ENCODE measurements at regions not wholly inside any gene's neighbourhood (a gene's known extent, or its start where the extent isn't known, plus 50 kb on each side); places are given as distances from the start of the nearest gene placed in this dataset.

DNA sequence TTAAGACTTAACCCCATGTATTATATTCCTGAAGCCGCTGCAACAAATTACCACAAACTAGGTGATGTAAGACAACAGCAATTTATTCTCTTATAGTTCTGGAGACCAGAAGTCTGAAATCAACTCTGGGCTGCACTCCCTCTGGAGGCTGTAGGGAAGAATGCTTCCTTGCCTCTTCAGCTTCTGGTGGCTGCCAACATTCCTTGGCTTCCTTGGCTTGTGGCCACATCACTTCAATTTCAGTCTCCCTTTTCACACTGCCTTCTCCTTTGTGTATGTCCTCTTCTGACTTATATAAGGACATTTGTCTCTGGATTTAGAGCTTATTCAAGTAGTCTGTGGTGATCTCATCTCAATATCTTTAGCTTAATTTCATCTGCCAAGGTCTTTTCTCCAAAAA lies 141.6 kb downstream of the DHX35 start:
- no peaks in the 10 kb centered on the region for H3K4me1 Mint-ChIP-seq
- H3K27me3 Mint-ChIP-seq: peaks cover 24% of the 10 kb centered on the region

DNA sequence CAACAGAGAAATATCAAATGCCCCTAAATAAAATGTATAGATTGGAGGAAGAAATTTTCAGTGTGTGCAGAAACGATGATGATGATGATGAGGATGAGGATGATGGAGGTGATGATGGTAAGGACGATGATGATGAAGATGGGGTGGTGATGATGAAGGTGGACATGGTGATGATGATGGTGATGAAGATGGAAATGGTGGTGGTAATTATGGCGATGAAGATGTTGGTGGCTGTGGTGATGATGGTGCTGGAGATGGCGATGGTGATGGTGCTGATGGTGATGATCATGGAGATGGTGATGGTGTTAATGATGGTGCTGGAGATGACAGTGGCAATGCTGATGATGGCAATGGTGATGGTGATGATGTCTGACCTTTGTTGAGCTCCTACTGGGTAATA lies 141.2 kb downstream of the DHX35 start:
- DNase-seq (ENCODE audit: low spot score in 2 of 2): no peak
- no peak overlapping the region for H3K4me3 Mint-ChIP-seq
- H3K27ac Mint-ChIP-seq: no peak overlapping the region
- peaks cover 3% of the 10 kb centered on the region for H3K36me3 Mint-ChIP-seq
- no peak for ATAC-seq (ENCODE audit: low read depth)
- H3K9me3 Mint-ChIP-seq: peaks cover 11% of the 10 kb centered on the region
- peaks cover 28% of the 10 kb centered on the region for H3K27me3 Mint-ChIP-seq
- H3K4me1 Mint-ChIP-seq: no peaks in the 10 kb centered on the region

More for the DNA sequence above, 141.6 kb downstream of the DHX35 start:
- peaks cover 3% of the 10 kb centered on the region for H3K36me3 Mint-ChIP-seq
- no peak overlapping the region for H3K4me3 Mint-ChIP-seq
- ATAC-seq (ENCODE audit: low read depth) (no peak), DNase-seq (ENCODE audit: low spot score in 2 of 2) (no peak)
- H3K9me3 Mint-ChIP-seq: peaks cover 11% of the 10 kb centered on the region
- H3K27ac Mint-ChIP-seq: no peak overlapping the region

DNA sequence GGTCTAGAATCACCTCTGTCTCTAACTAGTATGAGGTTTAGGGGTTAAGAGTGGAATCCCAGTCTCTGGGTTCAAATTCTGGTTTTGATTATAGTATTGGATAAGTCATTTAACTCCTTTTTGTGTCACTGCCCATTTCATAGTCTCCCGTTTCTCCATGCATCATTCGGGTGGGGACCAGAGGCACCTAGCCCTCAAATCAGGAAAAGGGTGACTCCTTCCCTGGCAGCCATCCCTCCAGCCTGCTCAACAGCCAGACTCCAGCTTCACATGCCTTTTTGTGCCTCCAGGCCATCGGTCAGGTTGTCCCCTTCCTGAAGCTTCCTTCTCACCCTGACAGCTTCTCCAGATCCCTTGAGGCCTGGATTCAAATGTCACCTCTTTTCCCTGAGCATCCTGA lies 139.8 kb downstream of the DHX35 start:
- Mint-ChIP-seq H3K27ac (no peak overlapping the region), H3K4me3 (no peak overlapping the region), H3K36me3 (peaks cover 3% of the 10 kb centered on the region), H3K27me3 (peaks cover 23% of the 10 kb centered on the region), H3K9me3 (peaks cover 11% of the 10 kb centered on the region), H3K4me1 (no peaks in the 10 kb centered on the region)
- ATAC-seq (ENCODE audit: low read depth): no peak
- no peak for DNase-seq (ENCODE audit: low spot score in 2 of 2)

DNA sequence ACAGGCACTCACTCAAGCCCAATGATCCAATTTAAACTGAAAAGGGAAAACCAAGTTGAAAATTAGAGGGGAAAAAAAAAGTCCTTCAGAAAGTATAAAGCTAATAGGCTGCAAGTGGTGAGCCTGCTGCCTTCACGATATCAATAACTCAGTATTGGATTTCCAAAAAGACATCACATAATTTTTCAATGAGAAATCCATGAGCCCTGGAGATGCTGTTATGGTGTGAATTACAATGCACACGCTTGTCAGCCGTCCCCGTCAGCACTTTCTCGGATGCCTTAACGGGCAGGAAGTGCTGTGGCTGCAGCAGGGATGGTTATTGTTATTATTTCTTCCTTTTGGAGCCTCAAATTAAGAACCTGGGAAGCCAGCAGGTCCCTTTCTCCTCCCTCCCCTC lies 138.5 kb downstream of the DHX35 start:
- peaks cover 21% of the 10 kb centered on the region for H3K27me3 Mint-ChIP-seq
- DNase-seq (ENCODE audit: low spot score in 2 of 2): no peak
- H3K4me3 Mint-ChIP-seq: no peak overlapping the region
- no peak for ATAC-seq (ENCODE audit: low read depth)
- no peak overlapping the region for H3K27ac Mint-ChIP-seq
- H3K9me3 Mint-ChIP-seq: peaks cover 10% of the 10 kb centered on the region
- H3K4me1 Mint-ChIP-seq: no peaks in the 10 kb centered on the region
- H3K36me3 Mint-ChIP-seq: peaks cover 3% of the 10 kb centered on the region

DNA sequence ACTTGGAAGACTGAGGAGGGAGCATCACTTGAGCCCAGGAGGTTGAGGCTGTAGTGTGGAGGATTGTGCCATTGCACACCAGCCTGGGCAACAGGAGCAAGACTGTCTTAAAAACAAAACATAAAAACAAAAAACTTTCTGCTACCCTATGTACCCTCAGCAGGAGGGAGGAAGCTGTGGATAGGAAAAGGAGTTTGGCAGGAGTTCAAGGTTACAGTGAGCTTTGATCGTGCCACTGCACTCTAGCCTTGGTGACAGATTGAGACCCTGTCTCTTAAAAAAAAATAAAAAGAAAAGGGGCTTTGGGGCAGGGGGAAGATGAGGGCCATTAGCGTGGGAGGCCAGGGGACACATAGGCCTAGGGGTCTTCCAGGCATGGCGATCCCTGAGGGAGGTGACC lies 135.7 kb downstream of the DHX35 start:
- no peaks in the 10 kb centered on the region for H3K9me3 Mint-ChIP-seq
- H3K27me3 Mint-ChIP-seq: peaks cover 17% of the 10 kb centered on the region
- no peak overlapping the region for H3K4me3 Mint-ChIP-seq
- no peak for ATAC-seq (ENCODE audit: low read depth)
- H3K27ac Mint-ChIP-seq: no peak overlapping the region
- DNase-seq (ENCODE audit: low spot score in 2 of 2): no peak
- H3K4me1 Mint-ChIP-seq: no peaks in the 10 kb centered on the region
- H3K36me3 Mint-ChIP-seq: no peaks in the 10 kb centered on the region

DNA sequence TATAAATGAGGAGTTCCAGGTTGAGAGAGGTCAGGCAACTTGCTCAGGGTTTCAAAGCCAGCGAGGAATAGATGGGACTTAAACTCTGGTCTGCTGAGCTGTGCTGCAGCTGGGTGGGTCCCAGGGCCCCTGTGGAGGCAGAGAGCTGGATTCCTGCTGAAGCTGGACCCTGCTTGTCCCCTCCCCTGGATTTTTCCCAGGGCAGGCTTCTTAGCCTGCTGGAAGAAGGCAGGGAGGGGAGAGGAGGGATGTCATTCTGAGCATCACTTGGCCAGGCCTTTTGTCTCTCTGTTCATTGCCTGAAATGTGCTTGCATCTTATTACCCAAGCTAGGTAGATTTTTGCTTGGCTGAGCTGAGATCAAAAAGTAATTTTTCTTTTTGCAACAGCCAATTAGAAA lies 133.7 kb downstream of the DHX35 start:
- Mint-ChIP-seq H3K4me1 (no peaks in the 10 kb centered on the region), H3K9me3 (no peaks in the 10 kb centered on the region), H3K4me3 (no peak overlapping the region), H3K36me3 (no peaks in the 10 kb centered on the region), H3K27ac (no peak overlapping the region), H3K27me3 (peaks cover 20% of the 10 kb centered on the region)
- DNase-seq (ENCODE audit: low spot score in 2 of 2) (no peak), ATAC-seq (ENCODE audit: low read depth) (no peak)

DNA sequence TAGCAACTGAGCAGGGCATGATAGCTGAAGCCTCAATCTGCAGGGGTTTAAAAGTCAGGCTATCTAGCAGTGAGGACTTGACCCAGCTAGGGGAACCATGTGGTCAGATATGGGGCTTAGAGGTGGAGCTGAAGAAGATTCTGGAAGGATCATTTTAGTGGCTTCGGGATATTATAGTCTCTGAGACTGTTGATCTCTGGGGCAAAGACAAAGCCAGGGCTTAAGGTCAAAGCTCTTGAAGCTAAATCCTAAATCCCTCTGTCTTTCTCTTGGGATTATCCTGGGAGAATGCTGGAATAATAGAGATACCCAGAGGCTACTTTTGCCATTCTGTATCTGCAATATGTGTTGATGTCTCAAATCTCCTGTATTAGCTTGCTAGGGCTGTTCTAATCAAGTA lies 132.2 kb downstream of the DHX35 start:
- DNase-seq (ENCODE audit: low spot score in 2 of 2) (no peak), ATAC-seq (ENCODE audit: low read depth) (no peak)
- H3K27ac Mint-ChIP-seq: no peak overlapping the region
- H3K4me1 Mint-ChIP-seq: no peaks in the 10 kb centered on the region
- H3K4me3 Mint-ChIP-seq: no peak overlapping the region
- H3K36me3 Mint-ChIP-seq: no peaks in the 10 kb centered on the region
- peaks cover 18% of the 10 kb centered on the region for H3K27me3 Mint-ChIP-seq
- H3K9me3 Mint-ChIP-seq: no peaks in the 10 kb centered on the region

DNA sequence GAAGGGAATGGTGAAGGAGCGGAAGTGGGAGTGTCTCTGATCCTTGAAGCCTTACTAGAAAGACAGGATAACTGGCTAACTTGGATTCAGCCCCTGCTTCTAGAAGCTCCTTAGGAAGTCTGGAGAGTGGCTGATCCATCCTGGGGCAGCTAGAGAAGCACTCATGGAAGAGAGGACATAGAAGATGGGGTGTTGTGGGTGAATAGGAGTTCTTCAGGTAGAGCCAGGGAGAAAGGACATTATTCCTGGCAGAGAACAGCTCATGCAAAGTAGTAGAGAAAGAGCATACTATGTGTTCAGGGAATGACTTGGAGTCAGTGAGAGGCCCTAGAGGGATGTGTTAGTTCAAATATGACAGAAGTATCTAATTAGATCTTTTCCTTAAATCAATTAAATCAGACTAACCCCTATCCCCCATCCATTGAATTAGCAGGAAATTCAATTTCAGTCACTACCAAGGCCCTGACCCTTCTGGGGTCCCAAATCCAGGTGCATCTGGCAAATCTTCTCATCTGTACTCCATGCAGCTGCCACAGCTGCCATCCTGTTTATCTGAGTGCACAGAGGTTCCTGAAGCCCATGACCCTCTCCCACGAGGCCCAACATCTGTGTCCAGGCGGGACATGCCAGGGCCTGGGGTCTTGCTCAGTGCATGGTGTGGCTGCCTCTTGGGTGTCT lies 130.7 kb downstream of the DHX35 start:
- DNase-seq (ENCODE audit: low spot score in 2 of 2): no peak
- H3K27ac Mint-ChIP-seq: no peak overlapping the region

DNA sequence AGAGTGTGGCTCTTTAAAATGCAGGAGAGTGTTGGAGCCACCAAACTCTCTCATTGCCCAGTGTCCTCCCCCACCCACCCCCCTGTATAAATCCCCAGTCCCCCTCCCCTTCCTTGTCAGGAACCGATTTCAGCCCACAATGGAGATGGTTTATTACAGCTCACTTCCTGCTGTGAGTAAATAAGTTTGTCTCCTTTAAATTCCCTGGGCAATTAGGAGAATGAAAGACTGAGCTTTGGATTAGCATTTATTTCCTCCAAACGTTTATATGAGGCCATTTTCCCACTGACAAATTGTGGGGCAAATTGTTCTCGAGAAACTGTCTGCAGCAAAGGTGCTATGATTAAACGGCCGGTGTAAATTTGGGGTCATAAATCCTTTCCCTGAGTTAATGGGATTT lies 128.8 kb downstream of the DHX35 start:
- Mint-ChIP-seq H3K36me3 (no peaks in the 10 kb centered on the region), H3K4me3 (no peak overlapping the region), H3K9me3 (peaks cover 2% of the 10 kb centered on the region), H3K27me3 (peaks cover 11% of the 10 kb centered on the region), H3K4me1 (no peaks in the 10 kb centered on the region), H3K27ac (no peak overlapping the region)
- ATAC-seq (ENCODE audit: low read depth): no peak
- no peak for DNase-seq (ENCODE audit: low spot score in 2 of 2)

More for the DNA sequence above, 130.7 kb downstream of the DHX35 start:
- Mint-ChIP-seq H3K36me3 (no peaks in the 10 kb centered on the region), H3K9me3 (peaks cover 2% of the 10 kb centered on the region), H3K27me3 (peaks cover 12% of the 10 kb centered on the region), H3K4me1 (no peaks in the 10 kb centered on the region), H3K4me3 (no peak overlapping the region)
- no peak for ATAC-seq (ENCODE audit: low read depth)

DNA sequence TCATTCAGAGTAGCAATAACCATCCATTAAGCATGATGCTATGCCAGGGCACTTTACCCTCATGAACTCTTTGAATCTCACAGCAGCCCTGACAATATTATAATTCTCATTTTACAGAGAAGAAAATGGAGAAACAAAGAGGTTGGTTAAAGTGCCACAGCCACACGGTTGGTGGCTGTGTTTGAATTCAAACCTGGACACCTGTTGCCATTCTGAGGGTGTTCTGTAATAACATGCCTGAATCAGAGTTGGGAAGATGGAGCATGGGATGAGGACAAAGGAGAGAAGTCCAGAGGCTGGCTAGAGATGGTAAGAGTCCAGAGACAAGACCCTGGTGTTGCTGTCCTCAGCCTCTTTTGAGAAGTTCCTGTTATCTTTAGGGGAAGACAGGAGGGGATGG lies 127.7 kb downstream of the DHX35 start:
- Mint-ChIP-seq H3K4me3 (no peak overlapping the region), H3K27me3 (peaks cover 11% of the 10 kb centered on the region), H3K27ac (peak overlapping the region; percentile 82), H3K9me3 (peaks cover 4% of the 10 kb centered on the region), H3K36me3 (peaks cover 2% of the 10 kb centered on the region), H3K4me1 (no peaks in the 10 kb centered on the region)
- DNase-seq (ENCODE audit: low spot score in 2 of 2) (no peak), ATAC-seq (ENCODE audit: low read depth) (no peak)

All from memory B cell (primary cell).